Activated CD4-positive, alpha-beta T cell treated with anti-CD3 and anti-CD28 coated beads for 36 hours (primary cell): ENCODE measurements at regions not wholly inside any gene's neighbourhood (a gene's known extent, or its start where the extent isn't known, plus 50 kb on each side); places are given as distances from the start of the nearest gene placed in this dataset.

Source experiments
- ATAC-seq: fragments of 200-7000 bp; cut with Tn5 transposase; one replicate; pipeline ENCODE4 v1.10.0; 2021; ENCODE audit warnings: mild to moderate bottlenecking, moderate library complexity
- CTCF ChIA-PET: fragments of 350-600 bp; sonication (Branson Sonifier 250); formaldehyde crosslinking; loops from one replicate; lab custom pipeline; 2021; ENCODE audit warnings: antibody characterized with exemption; lab: Charles Lee
- POLR2A ChIA-PET: fragments of 350-600 bp; sonication (Branson Sonifier 250); formaldehyde crosslinking; loops from one replicate; lab custom pipeline; 2021; ENCODE audit warnings: antibody characterized with exemption, inconsistent platforms; lab: Charles Lee
- DNase-seq: peaks from one replicate; pipeline ENCODE4 v3.0.0-alpha.2; 2020
- H3K27ac Mint-ChIP-seq: one replicate; pipeline ENCODE4 v1.8.0; 2021; ENCODE audit warnings: mixed read lengths
- H3K27me3 Mint-ChIP-seq: one replicate; pipeline ENCODE4 v1.8.0; 2021; ENCODE audit warnings: mixed read lengths
- H3K36me3 Mint-ChIP-seq: one replicate; pipeline ENCODE4 v1.8.0; 2021; ENCODE audit warnings: low read depth, mixed read lengths
- H3K4me1 Mint-ChIP-seq: one replicate; pipeline ENCODE4 v1.8.0; 2021; ENCODE audit warnings: mixed read lengths
- H3K4me3 Mint-ChIP-seq: one replicate; pipeline ENCODE4 v1.8.0; 2021; ENCODE audit warnings: mild to moderate bottlenecking, moderate library complexity, mixed read lengths
- H3K9me3 Mint-ChIP-seq: one replicate; pipeline ENCODE4 v1.8.0; 2021; ENCODE audit warnings: low read depth, mixed read lengths
- intact Hi-C, 2 experiments: fragments of 100-400 bp; cut with DNase I in 1 of 2; cut with micrococcal nuclease in 1 of 2; formaldehyde crosslinking; loops; one replicate each; pipeline versions ENCODE4 v1.14.2 to v1.15.1; 2022 to 2024; cut with DNase I, micrococcal nuclease

DNA sequence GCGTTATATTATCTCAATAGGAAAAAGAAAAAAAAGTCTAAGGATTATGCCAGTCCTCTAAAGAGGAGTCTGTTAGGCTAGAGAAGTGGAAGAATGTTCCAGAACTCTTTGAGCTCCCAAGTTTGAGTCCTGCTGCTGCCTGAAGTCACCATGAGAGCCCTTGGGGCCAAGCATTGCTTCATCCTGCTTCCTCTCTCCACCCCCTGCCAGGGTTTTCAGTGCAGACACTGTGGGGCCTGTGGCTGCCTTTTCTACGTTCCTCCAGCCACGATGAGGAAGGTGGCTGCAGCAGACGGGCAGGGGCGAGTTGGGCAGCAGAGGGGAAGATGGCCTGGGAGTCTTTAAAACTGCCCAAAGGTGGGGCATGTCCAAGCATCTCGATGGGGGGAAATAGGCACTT, 214.4 kb upstream of the KCNG1 start:
- H3K27ac Mint-ChIP-seq = no peak overlapping the region
- ATAC-seq = no peak
- H3K27me3 Mint-ChIP-seq = peaks cover 23% of the 10 kb centered on the region
- ChIA-PET POLR2A (no interaction called here), CTCF (no interaction called here)
- no peaks in the 10 kb centered on the region for H3K36me3 Mint-ChIP-seq
- H3K9me3 Mint-ChIP-seq = peaks cover 3% of the 10 kb centered on the region
- H3K4me1 Mint-ChIP-seq = no peaks in the 10 kb centered on the region
- no peak for DNase-seq
- no peak overlapping the region for H3K4me3 Mint-ChIP-seq
- intact Hi-C loops = no loop called here

DNA sequence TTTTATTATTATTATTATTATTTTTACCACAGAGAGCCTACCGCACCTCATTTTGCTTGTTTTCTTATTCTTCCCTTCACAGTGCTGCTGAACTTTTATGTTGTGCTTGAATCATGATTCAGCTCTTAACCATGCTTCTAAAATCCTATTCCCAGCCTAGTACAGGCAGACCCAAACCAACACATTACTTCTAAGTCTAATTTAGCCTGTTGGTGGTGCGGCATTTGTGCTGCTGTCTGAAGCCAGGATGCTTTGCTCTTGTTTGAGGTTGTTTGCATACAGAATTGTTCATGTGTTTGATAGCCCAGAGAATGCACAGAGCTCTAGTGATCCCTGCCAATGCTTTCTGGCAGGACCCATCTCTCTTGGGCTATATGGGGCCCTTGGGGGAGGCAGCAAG, 213.5 kb upstream of the KCNG1 start:
- no peak for ATAC-seq
- Mint-ChIP-seq H3K27me3 (peaks cover 23% of the 10 kb centered on the region), H3K36me3 (no peaks in the 10 kb centered on the region), H3K9me3 (no peaks in the 10 kb centered on the region), H3K27ac (no peak overlapping the region), H3K4me3 (no peak overlapping the region), H3K4me1 (no peaks in the 10 kb centered on the region)
- ChIA-PET POLR2A (no interaction called here), CTCF (interaction anchor here (0.7 kb wide), 1 partner anchor 56 kb away, joined by 3 read pairs; no protein-coding TSS in a partner anchor)
- DNase-seq = no peak
- intact Hi-C loops = no loop called here

DNA sequence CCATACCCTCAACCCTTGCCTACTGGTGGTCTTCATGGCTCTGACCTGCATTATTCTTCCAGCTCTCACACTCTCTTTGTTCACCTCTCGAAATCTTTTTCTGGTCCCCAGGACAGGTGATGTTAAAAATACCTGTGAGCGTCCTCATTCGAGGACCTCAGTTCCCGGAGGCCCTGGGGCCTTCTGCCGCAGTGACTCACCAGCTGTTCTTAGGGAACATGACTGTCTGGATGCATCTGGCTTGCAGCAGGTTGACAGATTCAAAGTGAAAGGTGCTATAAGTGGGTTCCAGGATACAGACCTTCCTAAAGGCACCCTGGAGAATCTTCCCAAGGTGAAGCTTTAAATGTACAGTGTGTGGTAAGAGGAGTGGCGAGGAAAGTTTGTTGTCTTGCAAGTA, 210.4 kb upstream of the KCNG1 start:
- no peaks in the 10 kb centered on the region for H3K4me1 Mint-ChIP-seq
- ATAC-seq (no peak), DNase-seq (no peak)
- CTCF ChIA-PET = no interaction called here
- no peaks in the 10 kb centered on the region for H3K9me3 Mint-ChIP-seq
- POLR2A ChIA-PET = no interaction called here
- no peak overlapping the region for H3K4me3 Mint-ChIP-seq
- H3K36me3 Mint-ChIP-seq = no peaks in the 10 kb centered on the region
- peaks cover 18% of the 10 kb centered on the region for H3K27me3 Mint-ChIP-seq
- H3K27ac Mint-ChIP-seq = no peak overlapping the region
- intact Hi-C loops = no loop called here

DNA sequence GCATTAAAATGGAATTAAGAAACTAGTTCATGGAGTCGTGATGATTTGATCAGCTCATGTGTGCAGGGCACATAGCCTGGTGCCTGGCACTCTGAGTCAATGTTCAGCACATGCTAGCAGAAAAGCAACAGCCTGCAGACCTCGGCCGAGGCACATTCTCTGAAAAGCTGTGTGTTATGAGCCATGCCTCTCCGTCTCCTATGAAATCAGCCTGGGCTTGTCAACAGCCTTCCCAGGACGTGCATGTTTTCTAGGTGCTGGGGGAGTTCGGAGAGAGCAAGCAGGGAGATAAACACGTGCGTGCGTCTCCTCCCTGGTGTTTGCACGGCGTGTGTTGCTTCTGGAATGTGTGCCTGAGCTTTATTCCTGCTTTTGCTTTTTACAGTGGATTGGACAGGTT, 207.8 kb upstream of the KCNG1 start:
- DNase-seq (no peak), ATAC-seq (no peak)
- intact Hi-C loops = no loop called here
- no peak overlapping the region for H3K27ac Mint-ChIP-seq
- ChIA-PET CTCF (no interaction called here), POLR2A (no interaction called here)
- H3K4me3 Mint-ChIP-seq = no peak overlapping the region
- peaks cover 17% of the 10 kb centered on the region for H3K27me3 Mint-ChIP-seq
- no peaks in the 10 kb centered on the region for H3K9me3 Mint-ChIP-seq
- no peaks in the 10 kb centered on the region for H3K36me3 Mint-ChIP-seq
- no peaks in the 10 kb centered on the region for H3K4me1 Mint-ChIP-seq

DNA sequence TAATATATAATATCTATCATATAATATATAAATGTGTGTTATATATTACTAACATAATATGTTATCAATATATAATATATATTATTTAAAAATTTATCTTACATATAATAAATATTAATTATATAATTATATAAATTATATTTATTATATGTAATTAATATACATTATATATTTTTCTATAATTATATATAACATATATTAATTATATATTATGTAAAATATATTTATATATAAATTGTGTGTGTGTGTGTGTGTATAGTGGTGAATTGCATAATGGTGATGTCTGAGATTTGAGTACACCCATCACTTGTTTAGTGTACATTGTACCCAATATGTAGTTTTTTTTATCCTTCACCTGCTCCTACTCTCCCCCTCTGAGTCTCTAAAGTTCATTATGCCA, 205.9 kb upstream of the KCNG1 start:
- peaks cover 5% of the 10 kb centered on the region for H3K27me3 Mint-ChIP-seq
- no peak for ATAC-seq
- H3K36me3 Mint-ChIP-seq = no peaks in the 10 kb centered on the region
- H3K27ac Mint-ChIP-seq = no peak overlapping the region
- no peak for DNase-seq
- ChIA-PET CTCF (no interaction called here), POLR2A (no interaction called here)
- H3K9me3 Mint-ChIP-seq = no peaks in the 10 kb centered on the region
- intact Hi-C loops = loop anchor here in 1 of 2 experiments (10.0 kb wide), 1 partner anchor 366 kb away; no protein-coding TSS in a partner anchor
- no peak overlapping the region for H3K4me3 Mint-ChIP-seq
- no peaks in the 10 kb centered on the region for H3K4me1 Mint-ChIP-seq

DNA sequence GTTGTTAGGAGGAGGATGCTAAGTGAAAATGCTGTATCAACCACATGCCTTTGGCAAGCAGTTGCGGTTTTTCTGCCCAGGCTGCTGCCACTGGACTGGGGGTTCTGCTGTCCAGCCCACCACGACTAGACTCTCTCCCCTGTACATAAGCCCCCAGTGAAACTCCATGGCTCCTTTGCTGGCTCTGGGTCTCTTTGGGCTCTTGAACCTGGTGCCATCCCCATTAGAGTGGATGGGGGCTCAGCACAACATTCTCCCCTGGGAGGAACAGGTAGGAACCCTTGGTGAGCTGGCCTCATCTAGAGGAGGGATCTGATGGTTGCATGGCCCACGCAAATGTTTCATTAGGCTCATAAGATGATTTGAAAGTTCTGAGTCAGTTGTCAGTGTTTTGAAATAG, 204.8 kb upstream of the KCNG1 start:
- no peaks in the 10 kb centered on the region for H3K36me3 Mint-ChIP-seq
- H3K4me3 Mint-ChIP-seq = no peak overlapping the region
- peaks cover 7% of the 10 kb centered on the region for H3K27me3 Mint-ChIP-seq
- intact Hi-C loops = loop anchor here in 1 of 2 experiments (10.0 kb wide), 1 partner anchor 367 kb away; no protein-coding TSS in a partner anchor
- no peaks in the 10 kb centered on the region for H3K4me1 Mint-ChIP-seq
- ChIA-PET CTCF (no interaction called here), POLR2A (no interaction called here)
- H3K9me3 Mint-ChIP-seq = no peaks in the 10 kb centered on the region
- H3K27ac Mint-ChIP-seq = no peak overlapping the region
- DNase-seq (peak; percentile 13), ATAC-seq (peak; percentile 44)

DNA sequence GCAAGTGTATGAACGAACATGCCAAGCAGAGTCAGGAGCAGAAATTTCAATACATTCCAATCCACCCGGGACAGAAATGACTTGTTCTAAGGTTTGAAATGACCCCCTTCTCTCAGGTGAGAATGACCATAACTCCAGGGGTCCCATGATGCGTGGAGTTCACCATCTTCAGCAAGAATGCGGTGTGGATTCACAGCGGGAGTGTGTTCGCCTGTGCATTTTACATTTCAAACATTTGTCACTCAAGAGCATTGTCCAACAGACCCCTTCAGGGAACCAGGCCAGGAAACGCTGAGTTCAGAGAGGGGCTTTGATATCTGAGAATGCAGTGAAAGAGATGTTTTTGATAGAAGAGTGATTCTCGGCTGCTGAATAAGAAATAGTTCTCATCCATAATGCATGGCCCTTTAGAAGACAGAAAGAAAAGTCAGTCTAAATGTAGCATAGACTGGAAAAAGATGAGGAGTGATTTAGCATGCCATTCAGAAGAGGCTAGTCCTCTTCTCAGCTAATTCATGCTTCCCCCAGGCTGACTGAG, 200.3 kb upstream of the KCNG1 start:
- Mint-ChIP-seq H3K9me3 (no peaks in the 10 kb centered on the region), H3K36me3 (no peaks in the 10 kb centered on the region), H3K4me1 (peaks cover 10% of the 10 kb centered on the region), H3K27ac (no peak overlapping the region), H3K4me3 (no peak overlapping the region), H3K27me3 (peaks cover 40% of the 10 kb centered on the region)
- ChIA-PET POLR2A (no interaction called here), CTCF (interaction anchor here (0.8 to 1.4 kb wide), 2 partner anchors 85 to 231 kb away, joined by 3 read pairs; no protein-coding TSS in a partner anchor)
- ATAC-seq = no peak
- DNase-seq = no peak
- intact Hi-C loops = loop anchor here in 1 of 2 experiments (5.0 to 10.0 kb wide), 2 partner anchors 231 to 372 kb away; no protein-coding TSS in a partner anchor

DNA sequence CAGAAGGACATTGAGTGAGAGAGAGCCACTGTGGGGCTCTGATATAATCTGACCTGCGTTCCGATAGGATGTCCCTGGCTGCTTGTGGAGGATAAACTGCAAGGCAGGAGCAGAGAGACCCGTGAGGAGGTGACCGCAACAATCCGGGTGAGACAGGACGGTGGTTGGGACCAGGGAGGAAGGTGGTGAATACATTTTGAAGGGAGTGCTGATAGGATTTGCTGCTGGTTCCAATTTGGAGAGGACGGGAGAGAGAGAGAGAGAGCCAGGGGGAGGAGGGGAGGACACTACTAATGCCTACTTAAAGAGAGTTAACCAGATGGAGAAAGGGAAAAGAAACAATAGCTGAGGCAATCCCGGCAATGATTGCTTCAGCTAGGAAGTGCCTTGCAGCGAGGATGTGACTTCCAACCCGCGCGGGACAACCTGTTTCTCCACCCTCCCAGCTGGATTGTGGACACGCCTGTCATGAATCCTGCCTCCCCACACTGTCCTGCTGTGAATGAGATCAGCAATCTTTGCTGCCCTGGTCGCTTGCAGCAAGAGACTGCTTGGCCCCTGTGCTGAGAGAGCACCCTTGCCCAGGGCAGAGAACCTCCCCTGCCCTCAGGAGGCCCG, 199.0 kb upstream of the KCNG1 start:
- Mint-ChIP-seq H3K27ac (peak overlapping the region; percentile 63), H3K4me1 (peaks cover 10% of the 10 kb centered on the region), H3K4me3 (peak overlapping the region; percentile 29), H3K9me3 (peaks cover 6% of the 10 kb centered on the region), H3K36me3 (no peaks in the 10 kb centered on the region), H3K27me3 (peaks cover 46% of the 10 kb centered on the region)
- ChIA-PET POLR2A (no interaction called here), CTCF (interaction anchor here (0.5 to 1.7 kb wide), 7 partner anchors 8 to 234 kb away, joined by 3 to 6 read pairs (median 4); no protein-coding TSS in a partner anchor)
- ATAC-seq (peak; percentile 33), DNase-seq (peak; percentile 38)
- intact Hi-C loops = loop anchor here in 1 of 2 experiments (5.0 to 10.0 kb wide), 2 partner anchors 230 to 373 kb away; no protein-coding TSS in a partner anchor

DNA sequence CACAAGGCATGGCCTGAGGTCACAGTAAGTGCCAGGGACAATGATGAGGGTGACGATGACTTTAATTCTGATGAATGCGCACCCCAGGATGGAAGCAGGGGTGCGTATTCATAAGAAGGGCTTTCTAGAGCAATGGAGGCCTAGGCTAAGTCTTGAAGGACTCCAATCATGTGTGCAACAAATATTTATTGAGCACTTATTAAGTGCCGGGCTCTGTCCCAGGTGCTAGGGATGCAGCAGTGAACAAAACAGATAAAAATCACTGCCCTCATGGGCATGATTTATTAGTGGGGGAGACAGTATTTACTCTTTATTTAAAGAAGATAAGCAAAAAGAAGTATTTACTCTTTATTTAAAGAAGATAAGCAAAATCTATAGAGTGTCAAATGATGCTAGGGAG, 198.2 kb upstream of the KCNG1 start:
- Mint-ChIP-seq H3K4me1 (peaks cover 10% of the 10 kb centered on the region), H3K27me3 (peaks cover 54% of the 10 kb centered on the region), H3K9me3 (peaks cover 8% of the 10 kb centered on the region), H3K4me3 (peak overlapping the region; percentile 29), H3K27ac (peak overlapping the region; percentile 11), H3K36me3 (no peaks in the 10 kb centered on the region)
- DNase-seq (no peak), ATAC-seq (no peak)
- intact Hi-C loops = loop anchor here in 1 of 2 experiments (5.0 to 10.0 kb wide), 2 partner anchors 229 to 374 kb away; no protein-coding TSS in a partner anchor
- POLR2A ChIA-PET = no interaction called here
- CTCF ChIA-PET = interaction anchor here (0.7 to 3.3 kb wide), 8 partner anchors 9 to 505 kb away, joined by 3 to 21 read pairs (median 5); no protein-coding TSS in a partner anchor

DNA sequence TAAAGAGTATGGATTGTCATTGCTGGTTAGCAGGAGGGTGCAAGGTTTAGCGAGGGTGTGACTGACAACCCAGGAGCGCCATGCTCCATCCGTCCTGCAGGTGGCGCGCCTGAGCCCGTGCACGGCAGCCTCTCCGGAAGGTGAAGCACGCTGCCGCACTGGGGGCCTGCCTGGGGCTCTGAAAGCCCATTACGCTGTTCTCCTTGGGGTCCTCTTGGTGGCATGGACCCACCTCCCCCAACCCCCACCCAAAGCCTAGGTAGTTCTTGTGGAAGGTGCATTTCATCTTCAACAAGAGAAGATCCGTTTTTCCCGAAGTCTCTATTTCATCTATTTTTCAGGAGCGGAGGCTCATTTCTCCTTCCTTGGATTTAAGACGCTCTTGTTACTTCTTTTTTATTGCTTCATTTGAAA, 197.4 kb upstream of the KCNG1 start:
- peak; percentile 83 for DNase-seq
- ChIA-PET CTCF (interaction anchor here (0.9 to 3.3 kb wide), 9 partner anchors 8 to 505 kb away, joined by 3 to 21 read pairs (median 5); no protein-coding TSS in a partner anchor), POLR2A (no interaction called here)
- intact Hi-C loops = loop anchor here (1.0 to 10.0 kb wide), 3 partner anchors 86 to 375 kb away; no protein-coding TSS in a partner anchor
- Mint-ChIP-seq H3K27ac (no peak overlapping the region), H3K9me3 (peaks cover 8% of the 10 kb centered on the region), H3K4me1 (peaks cover 10% of the 10 kb centered on the region), H3K27me3 (peaks cover 58% of the 10 kb centered on the region), H3K36me3 (no peaks in the 10 kb centered on the region), H3K4me3 (no peak overlapping the region)
- ATAC-seq = peak; percentile 87

DNA sequence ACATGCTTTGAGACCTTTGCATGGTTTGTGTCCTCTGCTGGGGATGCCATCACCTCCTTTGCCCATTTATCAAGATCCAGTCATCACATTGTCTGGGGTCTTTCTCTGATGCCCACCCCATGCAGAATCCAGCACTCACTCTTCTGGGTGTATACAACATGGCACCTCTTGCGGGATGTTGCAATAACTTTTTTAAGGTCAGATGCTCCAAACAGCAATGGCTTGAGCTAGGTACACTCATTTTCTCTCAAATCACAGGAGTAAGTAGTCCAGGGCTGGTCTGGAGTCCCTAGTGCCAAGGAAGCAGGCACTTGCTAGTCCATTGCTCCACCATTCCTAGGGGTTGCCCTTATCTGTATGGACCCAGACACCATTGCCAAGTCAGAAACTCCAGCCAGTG, 196.6 kb upstream of the KCNG1 start:
- Mint-ChIP-seq H3K36me3 (no peaks in the 10 kb centered on the region), H3K4me3 (no peak overlapping the region), H3K27me3 (peaks cover 64% of the 10 kb centered on the region), H3K27ac (no peak overlapping the region), H3K9me3 (peaks cover 8% of the 10 kb centered on the region), H3K4me1 (peaks cover 10% of the 10 kb centered on the region)
- ATAC-seq (no peak), DNase-seq (no peak)
- CTCF ChIA-PET = interaction anchor here (0.6 to 3.3 kb wide), 6 partner anchors 15 to 204 kb away, joined by 3 to 21 read pairs (median 3); no protein-coding TSS in a partner anchor
- POLR2A ChIA-PET = no interaction called here
- intact Hi-C loops = no loop called here
